GM21526 (cell line): ENCODE measurements at regions not wholly inside any gene's neighbourhood (a gene's known extent, or its start where the extent isn't known, plus 50 kb on each side); places are given as distances from the start of the nearest gene placed in this dataset.

Experiments
- ATAC-seq: cut with Tn5 transposase; IDR thresholded peaks from one replicate; pipeline ENCODE4 v1.9.1; 2021; ENCODE audit warnings: moderate library complexity; ENCODE audit not compliant: unreplicated experiment, low FRiP score

GRCh38 chr20:6882561-6883291 is 115.2 kb downstream of the BMP2 start:
- no peak for ATAC-seq

GRCh38 chr20:6884114-6884513 is 116.6 kb downstream of the BMP2 start:
- no peak for ATAC-seq

GRCh38 chr20:6886065-6886729 is 118.7 kb downstream of the BMP2 start:
- no peak for ATAC-seq

GRCh38 chr20:6887966-6888365 is 120.5 kb downstream of the BMP2 start:
- no peak for ATAC-seq

GRCh38 chr20:6888736-6889395 is 121.4 kb downstream of the BMP2 start:
- no peak for ATAC-seq

- no peak for ATAC-seq
These were observed 125.2 kb downstream of the BMP2 start for GRCh38 chr20:6892724-6893123.

- ATAC-seq, result no peak
These were observed 131.4 kb downstream of the BMP2 start for GRCh38 chr20:6898928-6899327.

GRCh38 chr20:6906871-6907270 is 139.4 kb downstream of the BMP2 start:
- ATAC-seq, result no peak

- no peak for ATAC-seq
These were observed 141.2 kb downstream of the BMP2 start for GRCh38 chr20:6908673-6909072.

- ATAC-seq, result no peak
These were observed 142.1 kb downstream of the BMP2 start for GRCh38 chr20:6909608-6910007.

- ATAC-seq, result no peak
These were observed 147.5 kb downstream of the BMP2 start for GRCh38 chr20:6914986-6915385.

- ATAC-seq, result no peak
These were observed 149.5 kb downstream of the BMP2 start for GRCh38 chr20:6916938-6917337.

GRCh38 chr20:6919792-6920468 is 152.4 kb downstream of the BMP2 start:
- no peak for ATAC-seq

GRCh38 chr20:6920991-6921613 is 153.6 kb downstream of the BMP2 start:
- ATAC-seq, result no peak

GRCh38 chr20:6921717-6922386 is 154.4 kb downstream of the BMP2 start:
- ATAC-seq, result no peak

GRCh38 chr20:6924681-6925080 is 157.2 kb downstream of the BMP2 start:
- no peak for ATAC-seq

- ATAC-seq, result no peak
These were observed 158.3 kb downstream of the BMP2 start for GRCh38 chr20:6925744-6926278.

- ATAC-seq, result no peak
These were observed 172.6 kb downstream of the BMP2 start for GRCh38 chr20:6940048-6940447.

GRCh38 chr20:6940876-6941275 is 173.4 kb downstream of the BMP2 start:
- no peak for ATAC-seq

- ATAC-seq, result no peak
These were observed 174.1 kb downstream of the BMP2 start for GRCh38 chr20:6941571-6941970.
